Activated CD4-positive, alpha-beta T cell treated with anti-CD3 and anti-CD28 coated beads for 36 hours (primary cell): ENCODE measurements at regions not wholly inside any gene's neighbourhood (a gene's known extent, or its start where the extent isn't known, plus 50 kb on each side); places are given as distances from the start of the nearest gene placed in this dataset.

Experiments used
- ATAC-seq: fragments of 200-7000 bp; cut with Tn5 transposase; one replicate; pipeline ENCODE4 v1.10.0; 2021; ENCODE audit warnings: mild to moderate bottlenecking, moderate library complexity
- CTCF ChIA-PET: fragments of 350-600 bp; sonication (Branson Sonifier 250); formaldehyde crosslinking; loops from one replicate; lab custom pipeline; 2021; ENCODE audit warnings: antibody characterized with exemption; lab: Charles Lee
- POLR2A ChIA-PET: fragments of 350-600 bp; sonication (Branson Sonifier 250); formaldehyde crosslinking; loops from one replicate; lab custom pipeline; 2021; ENCODE audit warnings: antibody characterized with exemption, inconsistent platforms; lab: Charles Lee
- DNase-seq: peaks from one replicate; pipeline ENCODE4 v3.0.0-alpha.2; 2020
- H3K27ac Mint-ChIP-seq: one replicate; pipeline ENCODE4 v1.8.0; 2021; ENCODE audit warnings: mixed read lengths
- H3K27me3 Mint-ChIP-seq: one replicate; pipeline ENCODE4 v1.8.0; 2021; ENCODE audit warnings: mixed read lengths
- H3K36me3 Mint-ChIP-seq: one replicate; pipeline ENCODE4 v1.8.0; 2021; ENCODE audit warnings: low read depth, mixed read lengths
- H3K4me1 Mint-ChIP-seq: one replicate; pipeline ENCODE4 v1.8.0; 2021; ENCODE audit warnings: mixed read lengths
- H3K4me3 Mint-ChIP-seq: one replicate; pipeline ENCODE4 v1.8.0; 2021; ENCODE audit warnings: mild to moderate bottlenecking, moderate library complexity, mixed read lengths
- H3K9me3 Mint-ChIP-seq: one replicate; pipeline ENCODE4 v1.8.0; 2021; ENCODE audit warnings: low read depth, mixed read lengths
- intact Hi-C, 2 experiments: fragments of 100-400 bp; cut with DNase I in 1 of 2; cut with micrococcal nuclease in 1 of 2; formaldehyde crosslinking; loops; one replicate each; pipeline versions ENCODE4 v1.14.2 to v1.15.1; 2022 to 2024; cut with DNase I, micrococcal nuclease

DNA sequence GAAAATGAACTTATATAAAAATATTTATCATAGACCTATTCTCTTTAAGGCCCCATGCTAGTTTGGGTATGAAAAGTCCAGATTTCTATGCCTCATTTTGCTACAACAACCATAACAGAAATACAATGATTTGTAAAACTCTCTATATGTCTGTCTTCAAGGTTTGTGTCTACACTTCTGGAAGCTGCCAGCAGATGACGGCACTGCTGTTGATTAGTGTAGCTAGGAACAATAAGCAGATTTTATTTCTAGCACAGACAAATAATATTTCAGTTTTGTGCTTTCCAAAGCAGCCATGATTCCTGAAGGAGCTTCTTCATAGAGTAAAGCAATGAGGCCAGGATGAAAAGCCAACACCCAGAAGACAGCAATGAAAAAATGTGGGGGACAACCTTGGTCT is 779.6 kb upstream of the ADGRL2 start:
- Mint-ChIP-seq H3K9me3 (peaks cover 5% of the 10 kb centered on the region), H3K27ac (no peak overlapping the region), H3K27me3 (no peaks in the 10 kb centered on the region), H3K4me1 (no peaks in the 10 kb centered on the region), H3K4me3 (no peak overlapping the region), H3K36me3 (no peaks in the 10 kb centered on the region)
- ATAC-seq (no peak), DNase-seq (no peak)
- ChIA-PET CTCF (no interaction called here), POLR2A (no interaction called here)
- intact Hi-C loops = no loop called here

DNA sequence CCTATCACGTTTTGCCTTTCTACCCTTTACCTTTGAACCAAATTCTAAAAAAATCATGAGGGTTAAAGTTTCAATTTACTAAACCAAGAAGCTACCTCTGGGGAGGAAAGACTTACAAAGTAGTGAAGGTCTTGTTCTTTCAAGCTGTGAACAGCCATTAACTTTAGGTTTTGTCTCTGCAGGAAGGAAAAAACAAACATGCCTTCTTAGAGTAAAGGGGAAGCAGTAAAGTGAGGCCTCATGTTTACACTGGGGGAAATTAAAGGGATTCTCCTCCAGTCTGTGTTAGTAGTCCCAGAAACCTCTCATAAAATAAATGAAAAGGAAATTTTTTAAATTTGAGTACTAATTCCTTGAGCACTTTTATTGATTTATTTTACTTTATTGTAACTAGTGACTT is 780.2 kb upstream of the ADGRL2 start:
- no peaks in the 10 kb centered on the region for H3K4me1 Mint-ChIP-seq
- POLR2A ChIA-PET = no interaction called here
- H3K4me3 Mint-ChIP-seq = no peak overlapping the region
- peaks cover 4% of the 10 kb centered on the region for H3K9me3 Mint-ChIP-seq
- ATAC-seq (no peak), DNase-seq (no peak)
- no peaks in the 10 kb centered on the region for H3K27me3 Mint-ChIP-seq
- no peaks in the 10 kb centered on the region for H3K36me3 Mint-ChIP-seq
- no peak overlapping the region for H3K27ac Mint-ChIP-seq
- CTCF ChIA-PET = interaction anchor here (0.7 kb wide), 1 partner anchor 19 kb away, joined by 4 read pairs; no protein-coding TSS in a partner anchor
- intact Hi-C loops = no loop called here

DNA sequence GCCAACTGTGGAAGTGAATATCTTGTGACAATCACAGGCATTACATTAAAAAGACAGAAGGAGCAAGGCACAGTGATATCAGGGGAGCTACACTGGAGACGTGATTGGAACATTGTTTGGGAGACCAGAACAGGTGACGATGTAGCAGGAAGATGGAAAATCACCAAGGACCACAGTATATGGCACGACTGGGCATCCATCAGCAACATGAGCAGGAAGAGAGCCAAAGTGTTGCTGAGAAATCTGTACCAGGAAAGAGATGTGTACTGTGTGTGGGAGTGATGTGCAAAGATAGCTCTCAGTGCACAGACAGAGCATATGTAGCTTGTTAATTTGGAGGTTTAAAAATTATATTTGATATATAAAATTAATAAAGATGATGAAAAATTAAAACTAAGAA is 790.6 kb upstream of the ADGRL2 start:
- no peaks in the 10 kb centered on the region for H3K4me1 Mint-ChIP-seq
- no peak overlapping the region for H3K27ac Mint-ChIP-seq
- POLR2A ChIA-PET = no interaction called here
- ATAC-seq = no peak
- H3K9me3 Mint-ChIP-seq = peaks cover 8% of the 10 kb centered on the region
- CTCF ChIA-PET = no interaction called here
- H3K27me3 Mint-ChIP-seq = no peaks in the 10 kb centered on the region
- H3K36me3 Mint-ChIP-seq = no peaks in the 10 kb centered on the region
- H3K4me3 Mint-ChIP-seq = no peak overlapping the region
- no peak for DNase-seq
- intact Hi-C loops = no loop called here

DNA sequence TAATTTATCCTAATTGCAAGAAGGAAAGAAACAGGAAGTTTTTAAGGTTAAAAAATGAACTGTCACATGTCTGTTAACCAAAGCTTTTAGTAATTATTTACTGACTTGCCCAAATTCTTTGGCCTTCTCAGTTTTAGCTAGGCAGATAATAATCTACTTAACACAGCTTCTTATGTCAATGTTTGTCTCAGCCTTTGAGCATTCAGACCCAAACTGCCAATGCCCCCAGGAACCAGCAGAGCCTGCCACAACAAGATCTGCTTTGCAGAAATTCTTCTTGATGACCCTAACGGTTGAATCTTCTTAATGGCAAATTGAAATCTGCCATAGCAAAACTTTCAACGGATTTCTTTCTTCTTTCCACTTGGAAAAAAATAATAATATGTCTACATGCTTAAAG is 792.4 kb upstream of the ADGRL2 start:
- Mint-ChIP-seq H3K36me3 (no peaks in the 10 kb centered on the region), H3K9me3 (peaks cover 7% of the 10 kb centered on the region), H3K4me1 (no peaks in the 10 kb centered on the region), H3K4me3 (no peak overlapping the region), H3K27ac (no peak overlapping the region), H3K27me3 (no peaks in the 10 kb centered on the region)
- no peak for ATAC-seq
- intact Hi-C loops = no loop called here
- ChIA-PET CTCF (no interaction called here), POLR2A (no interaction called here)
- DNase-seq = no peak

DNA sequence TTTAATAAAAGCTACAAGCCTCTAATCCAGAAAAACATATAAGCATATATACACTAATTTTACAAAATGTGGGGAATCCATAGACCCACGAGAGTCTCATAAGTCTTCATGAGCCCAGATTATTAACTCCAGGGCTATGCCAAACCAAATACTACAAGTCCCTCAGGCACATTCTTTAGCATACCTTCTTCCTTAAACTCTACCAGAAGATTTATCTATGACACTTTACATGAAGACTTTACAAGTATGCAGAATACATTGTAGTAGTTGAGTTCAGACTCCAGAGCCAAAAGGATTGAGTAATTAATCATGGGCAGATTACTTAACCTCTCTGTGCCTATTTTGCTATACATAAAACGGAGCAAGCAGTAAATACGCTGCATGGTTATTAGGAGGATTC is 793.7 kb upstream of the ADGRL2 start:
- ATAC-seq (no peak), DNase-seq (no peak)
- intact Hi-C loops = no loop called here
- Mint-ChIP-seq H3K4me3 (no peak overlapping the region), H3K4me1 (no peaks in the 10 kb centered on the region), H3K27me3 (no peaks in the 10 kb centered on the region), H3K27ac (no peak overlapping the region), H3K36me3 (no peaks in the 10 kb centered on the region), H3K9me3 (peaks cover 7% of the 10 kb centered on the region)
- ChIA-PET POLR2A (no interaction called here), CTCF (no interaction called here)

DNA sequence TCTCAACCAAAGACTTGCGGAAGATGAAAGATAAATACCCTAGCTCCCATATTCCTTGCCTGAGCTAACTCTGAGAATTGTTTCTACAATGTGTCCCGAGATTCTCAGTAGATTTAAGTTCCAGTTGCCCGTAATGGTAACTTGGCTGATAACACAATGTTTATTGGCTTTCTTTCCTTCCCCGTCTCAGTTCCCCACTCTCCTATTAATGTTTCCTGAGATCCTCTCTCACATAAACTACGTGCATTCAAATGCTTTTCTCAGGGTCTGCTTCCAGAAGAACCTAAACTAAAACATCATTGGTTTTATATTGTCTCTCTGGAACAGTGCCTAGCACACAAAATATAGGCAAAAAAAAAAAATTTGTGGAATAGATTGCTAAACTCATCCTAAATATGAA is 794.2 kb upstream of the ADGRL2 start:
- Mint-ChIP-seq H3K4me3 (no peak overlapping the region), H3K27ac (no peak overlapping the region), H3K27me3 (no peaks in the 10 kb centered on the region), H3K9me3 (peaks cover 7% of the 10 kb centered on the region), H3K36me3 (no peaks in the 10 kb centered on the region), H3K4me1 (no peaks in the 10 kb centered on the region)
- no peak for ATAC-seq
- POLR2A ChIA-PET = no interaction called here
- CTCF ChIA-PET = no interaction called here
- intact Hi-C loops = no loop called here
- no peak for DNase-seq

DNA sequence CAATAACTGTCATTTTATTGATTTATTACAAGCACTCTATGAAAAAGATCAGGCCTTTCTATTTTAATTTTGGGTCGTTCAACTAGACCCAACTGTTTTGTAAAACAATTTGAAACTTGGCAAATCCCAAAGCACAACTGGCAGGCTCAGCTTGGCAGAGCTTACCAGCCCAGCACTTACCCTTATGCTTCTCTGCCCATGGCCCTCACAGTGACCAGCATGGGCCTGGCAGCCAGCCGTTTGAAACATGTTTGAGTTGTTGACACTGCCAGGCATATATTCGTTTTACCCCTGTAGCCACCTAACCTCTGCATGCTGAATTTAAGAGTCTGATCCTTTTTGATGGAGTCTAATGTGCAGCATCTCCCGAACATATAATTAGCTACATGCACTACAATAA is 796.7 kb upstream of the ADGRL2 start:
- ATAC-seq (no peak), DNase-seq (no peak)
- H3K9me3 Mint-ChIP-seq = peaks cover 7% of the 10 kb centered on the region
- no peak overlapping the region for H3K27ac Mint-ChIP-seq
- CTCF ChIA-PET = no interaction called here
- intact Hi-C loops = no loop called here
- H3K4me1 Mint-ChIP-seq = no peaks in the 10 kb centered on the region
- POLR2A ChIA-PET = no interaction called here
- no peak overlapping the region for H3K4me3 Mint-ChIP-seq
- no peaks in the 10 kb centered on the region for H3K36me3 Mint-ChIP-seq
- H3K27me3 Mint-ChIP-seq = no peaks in the 10 kb centered on the region

DNA sequence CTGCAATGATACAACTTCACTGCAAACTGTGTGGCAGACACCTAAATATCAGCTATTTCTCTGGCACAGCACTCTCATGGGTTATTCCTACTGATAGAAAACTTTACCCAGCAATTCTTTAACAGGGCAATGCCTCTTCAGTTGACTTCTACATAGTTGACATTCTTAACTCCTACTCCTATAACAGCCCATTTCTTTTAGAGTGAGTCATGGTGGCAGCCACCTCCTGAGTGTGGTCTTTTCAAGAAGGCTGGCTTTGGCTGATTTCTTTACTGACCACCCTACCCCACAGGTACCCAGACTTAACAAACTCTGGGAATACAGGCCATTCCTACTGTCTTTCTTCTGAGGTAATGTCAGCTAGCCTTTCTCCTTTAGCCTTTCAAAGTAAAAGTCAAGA is 805.8 kb upstream of the ADGRL2 start:
- Mint-ChIP-seq H3K9me3 (peaks cover 5% of the 10 kb centered on the region), H3K27ac (no peak overlapping the region), H3K27me3 (no peaks in the 10 kb centered on the region), H3K36me3 (no peaks in the 10 kb centered on the region), H3K4me3 (no peak overlapping the region), H3K4me1 (no peaks in the 10 kb centered on the region)
- ATAC-seq (no peak), DNase-seq (no peak)
- intact Hi-C loops = no loop called here
- ChIA-PET POLR2A (no interaction called here), CTCF (no interaction called here)

DNA sequence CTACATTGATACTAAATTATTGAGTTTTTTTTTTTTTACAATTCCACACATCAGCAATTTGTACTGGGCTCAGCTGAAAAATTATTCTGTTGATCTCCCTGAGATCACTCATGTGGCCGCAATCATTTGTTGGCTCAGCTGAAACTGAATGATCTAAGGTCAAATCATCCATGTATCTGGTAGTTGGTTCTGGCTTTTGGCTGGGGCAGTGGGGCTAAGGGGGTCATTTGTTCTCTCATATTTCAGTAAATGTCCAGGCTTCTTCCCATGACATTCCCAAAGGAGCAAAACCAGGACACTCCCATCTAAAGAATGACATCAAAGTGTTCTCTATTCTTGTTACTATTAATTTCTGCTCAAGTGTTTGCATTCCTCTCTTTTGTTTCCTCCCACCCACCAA is 806.7 kb upstream of the ADGRL2 start:
- no peak overlapping the region for H3K4me3 Mint-ChIP-seq
- intact Hi-C loops = no loop called here
- DNase-seq (no peak), ATAC-seq (no peak)
- H3K4me1 Mint-ChIP-seq = no peaks in the 10 kb centered on the region
- CTCF ChIA-PET = interaction anchor here (0.5 kb wide), 1 partner anchor 382 kb away, joined by 4 read pairs; no protein-coding TSS in a partner anchor
- no peak overlapping the region for H3K27ac Mint-ChIP-seq
- H3K36me3 Mint-ChIP-seq = no peaks in the 10 kb centered on the region
- H3K27me3 Mint-ChIP-seq = no peaks in the 10 kb centered on the region
- POLR2A ChIA-PET = no interaction called here
- H3K9me3 Mint-ChIP-seq = peaks cover 7% of the 10 kb centered on the region

DNA sequence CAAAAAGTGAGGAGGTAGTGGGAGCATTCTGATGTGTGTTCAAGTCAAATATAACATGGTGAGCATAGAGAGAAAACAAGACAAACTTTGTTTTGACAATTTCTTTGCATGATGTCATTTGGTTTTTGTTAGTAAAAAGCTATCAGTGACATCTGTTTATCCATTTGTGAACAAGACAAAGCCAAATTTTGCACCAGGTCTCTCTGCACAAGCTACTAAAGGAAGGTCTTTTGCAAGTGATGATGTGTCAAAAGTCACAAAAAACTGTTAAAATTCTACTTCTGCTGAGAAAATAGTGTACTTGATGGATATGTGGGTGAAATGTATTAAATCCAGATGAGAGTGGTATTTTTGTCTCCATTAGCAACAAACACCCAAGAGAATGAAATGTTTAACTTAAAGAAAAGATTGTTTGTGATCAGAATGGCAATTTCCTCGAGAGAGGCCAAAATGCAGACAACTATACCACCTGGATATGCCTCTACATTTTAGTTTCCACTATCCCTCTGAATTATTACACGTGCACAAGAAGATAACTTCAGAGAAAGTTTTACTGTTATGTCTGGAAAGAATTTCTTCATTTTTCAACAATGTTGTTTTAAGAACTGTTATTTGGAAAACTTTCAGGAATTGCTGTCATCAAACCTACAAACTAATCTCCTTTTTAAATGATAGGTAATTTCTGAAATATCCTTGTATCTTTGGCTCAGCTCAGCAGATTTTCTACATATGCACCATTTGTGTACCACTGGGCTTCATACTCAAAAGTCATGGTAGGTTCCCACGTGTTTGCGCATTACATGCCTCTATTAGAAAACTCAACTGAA is 807.4 kb upstream of the ADGRL2 start:
- POLR2A ChIA-PET = no interaction called here
- intact Hi-C loops = no loop called here

DNA sequence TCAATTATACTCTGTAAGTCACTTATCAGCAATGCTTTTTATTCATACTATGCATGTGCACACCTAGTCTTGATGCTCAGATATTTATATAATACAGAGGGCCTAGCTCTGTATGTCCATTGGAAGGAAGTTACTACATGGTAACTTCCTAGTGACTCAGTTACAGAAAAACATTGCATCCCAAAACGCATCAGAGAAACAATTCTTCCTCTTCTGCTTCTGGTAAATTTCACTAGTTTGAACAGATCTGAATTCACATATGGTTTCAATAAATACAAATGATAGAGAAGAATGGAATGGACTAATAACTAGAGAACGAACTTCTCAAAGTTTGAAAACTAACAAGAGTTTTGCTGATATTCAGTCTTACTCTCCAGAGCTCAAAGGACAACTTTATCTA is 811.3 kb upstream of the ADGRL2 start:
- intact Hi-C loops = no loop called here
- peaks cover 7% of the 10 kb centered on the region for H3K9me3 Mint-ChIP-seq
- no peaks in the 10 kb centered on the region for H3K4me1 Mint-ChIP-seq
- H3K36me3 Mint-ChIP-seq = no peaks in the 10 kb centered on the region
- ChIA-PET POLR2A (no interaction called here), CTCF (no interaction called here)
- DNase-seq = no peak
- no peak overlapping the region for H3K27ac Mint-ChIP-seq
- ATAC-seq = no peak
- H3K4me3 Mint-ChIP-seq = no peak overlapping the region
- no peaks in the 10 kb centered on the region for H3K27me3 Mint-ChIP-seq

More for the DNA sequence above, 807.4 kb upstream of the ADGRL2 start:
- Mint-ChIP-seq H3K9me3 (peaks cover 9% of the 10 kb centered on the region), H3K27me3 (no peaks in the 10 kb centered on the region), H3K27ac (no peak overlapping the region), H3K36me3 (no peaks in the 10 kb centered on the region), H3K4me3 (no peak overlapping the region), H3K4me1 (no peaks in the 10 kb centered on the region)
- CTCF ChIA-PET = no interaction called here
- DNase-seq (no peak), ATAC-seq (no peak)

DNA sequence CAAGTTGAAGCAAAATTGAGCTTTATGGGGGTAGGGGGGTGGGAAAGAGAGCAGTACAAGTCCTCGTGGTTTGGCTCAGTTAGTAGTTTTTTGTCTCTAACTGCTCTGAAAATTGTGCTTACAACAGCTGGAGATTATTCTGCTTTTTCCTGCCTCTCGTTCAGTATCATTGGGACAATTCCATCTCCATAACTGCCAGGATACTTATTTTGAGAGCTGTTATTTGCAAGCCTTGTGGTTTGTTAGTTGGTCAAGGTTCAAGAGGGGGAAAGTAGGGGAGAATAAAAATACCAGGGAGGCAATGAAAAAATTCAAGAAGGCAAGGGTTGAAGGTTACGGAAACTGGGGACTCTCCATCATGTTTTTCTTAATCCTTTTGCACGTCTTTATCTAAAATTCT is 811.8 kb upstream of the ADGRL2 start:
- Mint-ChIP-seq H3K4me1 (no peaks in the 10 kb centered on the region), H3K36me3 (no peaks in the 10 kb centered on the region), H3K27ac (no peak overlapping the region), H3K9me3 (peaks cover 3% of the 10 kb centered on the region), H3K27me3 (no peaks in the 10 kb centered on the region), H3K4me3 (no peak overlapping the region)
- ChIA-PET CTCF (no interaction called here), POLR2A (no interaction called here)
- no peak for ATAC-seq
- DNase-seq = no peak
- intact Hi-C loops = no loop called here
